Mucosa of gallbladder (tissue), 1 donor: ENCODE measurements at regions not wholly inside any gene's neighbourhood (a gene's known extent, or its start where the extent isn't known, plus 50 kb on each side); places are given as distances from the start of the nearest gene placed in this dataset.
"Not testable (repeated sequence)": the region's sequence is repeated elsewhere in the genome, so short reads cannot be mapped to it uniquely, and the experiment has no call there.

Experiments used
- DNase-seq: peaks from one replicate; pipeline ENCODE4 v3.0.0-alpha.2; 2020; ENCODE audit warnings: low spot score
- donor health status: DM: no; HTN: no; CAD: no.

DNA sequence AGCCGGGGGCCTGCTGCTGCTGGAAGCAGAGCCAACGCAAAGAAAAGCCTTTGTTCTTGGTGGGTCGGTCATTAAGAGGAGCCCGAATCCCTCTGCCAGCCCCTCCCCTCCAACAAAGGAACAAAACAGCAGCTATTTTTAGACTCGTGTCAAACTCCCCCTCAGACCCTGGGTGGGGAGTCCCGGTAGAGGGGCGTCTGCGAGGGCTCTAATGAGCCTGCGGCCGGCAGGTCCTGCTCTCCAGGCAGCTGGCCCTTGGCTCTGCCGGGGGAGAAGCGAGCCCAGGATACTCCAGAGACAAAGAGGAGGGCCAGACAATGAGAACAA is 114.0 kb downstream of the LHX2 start:
- no peak for DNase-seq

GRCh38 chr9:124126648-124127646 is 115.4 kb downstream of the LHX2 start:
- peak; percentile 67 for DNase-seq

DNA sequence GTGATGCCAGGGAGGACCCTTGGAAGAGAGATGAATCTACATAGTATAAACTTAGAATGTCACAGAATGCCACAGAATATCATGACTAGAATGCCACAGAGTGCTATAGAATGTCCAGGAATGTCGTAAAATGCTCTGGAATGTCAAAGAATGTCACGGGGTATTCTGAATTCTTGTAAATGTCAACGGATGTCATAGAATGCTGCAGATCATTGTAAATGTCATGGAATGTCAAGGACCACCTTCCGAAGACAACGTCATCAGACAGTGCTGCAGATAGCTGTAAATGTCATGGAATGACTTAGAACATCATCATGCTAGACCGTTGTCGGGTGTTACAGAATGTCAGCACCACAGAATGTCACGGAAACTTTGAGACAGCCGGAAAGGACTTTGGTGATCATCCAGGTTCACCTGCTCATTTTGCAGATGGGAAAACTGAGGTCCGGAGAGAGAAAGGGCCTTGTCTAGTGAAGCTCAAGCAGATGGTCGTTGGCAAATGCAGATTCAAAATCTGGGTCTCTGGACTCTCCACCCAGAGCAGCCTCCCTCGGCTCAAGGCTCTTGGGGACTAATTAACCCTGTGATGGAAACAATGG is 117.1 kb downstream of the LHX2 start:
- no peak for DNase-seq

GRCh38 chr9:124130277-124131075 is 118.9 kb downstream of the LHX2 start:
- no peak for DNase-seq

GRCh38 chr9:124131518-124131917 is 120.0 kb downstream of the LHX2 start:
- not testable (repeated sequence) for DNase-seq

DNA sequence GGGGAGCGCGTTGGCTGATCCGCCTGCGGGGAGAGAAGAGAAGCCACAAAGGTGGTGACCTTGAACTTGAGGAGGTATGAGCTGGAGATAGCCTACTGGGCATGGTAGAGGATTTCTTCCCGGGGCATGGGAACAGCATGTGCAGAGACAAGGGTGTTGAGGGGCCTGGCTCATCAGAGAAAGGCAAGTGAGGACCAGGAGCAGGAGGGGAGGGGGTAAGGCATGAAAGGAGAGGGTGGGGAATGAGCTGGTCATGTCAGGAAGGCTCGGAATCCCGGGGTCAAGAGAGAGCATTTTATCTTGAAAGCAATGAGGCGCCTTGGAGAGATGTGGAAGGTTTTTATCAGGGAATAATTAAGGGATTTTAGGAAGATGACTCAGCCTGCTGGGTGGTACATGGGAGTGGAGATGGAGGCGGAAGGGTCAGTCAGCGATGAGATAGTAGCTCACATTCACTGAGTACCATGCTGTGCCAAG is 121.1 kb downstream of the LHX2 start:
- no peak for DNase-seq

DNA sequence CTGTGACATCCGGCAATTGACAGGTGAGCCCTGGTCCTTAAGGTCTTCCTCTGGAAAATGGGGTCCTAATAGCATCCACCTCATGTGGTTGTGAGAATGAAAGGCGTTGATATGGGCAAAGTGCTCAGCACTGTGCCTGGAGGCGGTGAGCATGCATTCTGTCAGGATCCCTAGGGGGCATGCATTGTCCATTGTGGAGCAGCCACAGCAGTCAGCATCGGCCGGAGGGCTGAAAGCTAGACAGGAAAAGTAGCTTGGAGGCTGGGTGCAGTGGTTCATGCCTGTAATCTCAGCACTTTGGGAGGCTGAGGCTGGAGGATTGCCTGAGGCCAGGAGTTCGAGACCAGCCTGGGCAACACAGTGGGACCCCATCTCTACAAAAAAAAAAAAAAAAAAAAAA is 122.2 kb downstream of the LHX2 start:
- peak; percentile 62 for DNase-seq

DNA sequence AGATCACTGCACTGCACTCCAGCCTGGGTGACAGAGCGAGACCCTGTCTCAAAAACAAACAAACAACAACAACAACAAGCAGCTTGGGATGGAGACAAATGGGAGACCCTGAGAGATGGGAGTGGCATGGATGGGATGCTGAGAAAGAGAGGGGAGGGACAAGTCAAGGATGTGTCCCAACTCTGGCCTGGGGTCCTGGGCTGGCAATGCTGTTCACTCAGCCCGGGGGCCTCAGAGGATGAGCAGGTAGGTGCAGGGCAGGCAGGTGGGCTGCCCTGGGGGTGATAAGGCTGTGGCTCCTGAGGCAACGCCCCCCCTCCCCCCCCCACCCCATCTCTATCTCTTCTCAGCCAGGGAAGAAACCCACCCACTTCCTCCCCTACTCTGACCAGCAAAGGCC is 123.0 kb downstream of the LHX2 start:
- no peak for DNase-seq

DNA sequence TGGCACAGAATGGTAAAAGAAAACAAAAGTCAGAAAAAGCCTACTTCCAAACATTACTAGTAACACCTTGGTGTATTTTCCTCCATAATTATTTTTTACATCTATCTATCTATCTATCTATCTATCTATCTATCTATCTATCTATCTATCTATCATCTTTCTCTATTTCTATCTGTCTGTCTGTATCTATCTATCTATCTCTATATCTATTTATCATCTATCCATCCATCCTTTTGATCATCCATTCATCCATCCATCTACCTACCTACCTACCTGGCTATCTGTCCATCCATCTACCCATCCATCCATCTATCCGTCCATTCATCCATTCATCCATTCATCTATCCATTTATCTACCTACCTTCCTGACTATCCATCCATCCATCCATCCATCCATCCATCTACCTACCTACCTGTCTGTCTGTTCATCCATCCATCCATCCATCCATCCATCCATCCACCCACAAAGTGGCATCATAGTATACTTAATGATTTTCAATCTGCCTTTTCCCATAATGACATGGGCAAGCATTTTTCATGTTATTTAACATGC is 121.9 kb upstream of the NEK6 start:
- no peak for DNase-seq

DNA sequence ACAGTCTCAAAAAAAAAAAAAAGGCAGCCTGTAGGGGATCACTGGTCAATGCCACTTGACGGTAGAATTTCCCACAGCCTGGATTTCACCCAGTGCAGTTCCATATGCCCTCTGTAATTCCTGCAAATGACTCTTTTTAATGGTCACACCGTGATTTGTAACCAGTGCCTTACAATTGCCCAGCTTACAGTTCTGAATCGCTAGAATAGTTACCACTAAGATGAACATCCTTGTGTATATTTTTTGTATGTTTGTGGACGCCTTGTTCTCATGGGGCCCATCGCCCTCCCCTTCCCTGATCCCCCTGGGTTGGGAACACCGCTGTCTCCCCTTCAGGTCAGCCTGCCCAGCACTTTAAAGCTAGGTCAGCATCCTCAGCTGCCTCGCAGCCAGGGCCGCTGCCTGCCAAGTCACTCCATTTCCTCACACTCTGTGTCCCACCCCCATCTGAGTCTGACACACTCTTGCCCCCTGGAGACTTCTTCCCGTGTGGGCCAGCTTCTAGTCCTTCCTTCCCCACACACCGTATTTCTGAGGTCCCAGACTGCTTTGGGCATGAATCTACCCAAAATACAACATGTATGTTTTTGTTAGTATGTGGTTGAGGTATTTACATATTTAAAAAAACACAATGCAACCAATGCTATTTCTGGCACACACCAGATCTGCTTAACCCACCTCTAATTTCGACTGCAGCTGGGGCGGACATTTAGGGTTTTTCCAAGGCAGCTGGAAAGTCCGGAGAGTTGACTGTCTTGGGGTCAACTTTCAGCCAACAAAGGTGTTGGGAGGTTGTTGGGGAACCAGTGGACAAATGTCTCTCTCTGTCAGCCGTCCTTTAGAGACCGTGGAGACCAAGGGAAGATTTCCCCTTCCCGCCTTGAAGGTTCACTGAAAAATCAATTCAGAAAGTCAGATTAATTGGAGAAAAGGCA is 120.5 kb upstream of the NEK6 start:
- DNase-seq = no peak

DNA sequence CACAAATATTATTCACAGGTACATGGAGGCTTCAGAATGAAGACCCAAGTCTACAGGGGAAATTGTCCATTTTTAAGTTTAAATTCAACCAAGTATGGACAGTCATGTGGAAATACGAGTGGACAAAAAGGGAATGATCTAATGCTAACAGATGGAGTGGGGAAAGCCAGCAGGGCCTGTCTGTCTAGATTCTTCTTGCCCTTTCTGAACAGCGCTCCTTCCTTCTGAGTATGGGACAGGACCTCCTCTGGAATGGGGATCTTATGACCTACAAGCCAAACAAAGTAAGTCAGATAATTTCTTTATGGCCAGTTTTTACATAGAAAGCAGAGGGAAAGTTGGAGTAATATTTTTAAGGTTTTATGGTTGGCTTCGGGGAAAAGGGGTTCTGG is 119.8 kb upstream of the NEK6 start:
- no peak for DNase-seq

- no peak for DNase-seq
Observed at GRCh38 chr9:124139001-124139400, 118.7 kb upstream of the NEK6 start.

- DNase-seq = no peak
Observed at GRCh38 chr9:124140941-124141568, 116.7 kb upstream of the NEK6 start.

DNA sequence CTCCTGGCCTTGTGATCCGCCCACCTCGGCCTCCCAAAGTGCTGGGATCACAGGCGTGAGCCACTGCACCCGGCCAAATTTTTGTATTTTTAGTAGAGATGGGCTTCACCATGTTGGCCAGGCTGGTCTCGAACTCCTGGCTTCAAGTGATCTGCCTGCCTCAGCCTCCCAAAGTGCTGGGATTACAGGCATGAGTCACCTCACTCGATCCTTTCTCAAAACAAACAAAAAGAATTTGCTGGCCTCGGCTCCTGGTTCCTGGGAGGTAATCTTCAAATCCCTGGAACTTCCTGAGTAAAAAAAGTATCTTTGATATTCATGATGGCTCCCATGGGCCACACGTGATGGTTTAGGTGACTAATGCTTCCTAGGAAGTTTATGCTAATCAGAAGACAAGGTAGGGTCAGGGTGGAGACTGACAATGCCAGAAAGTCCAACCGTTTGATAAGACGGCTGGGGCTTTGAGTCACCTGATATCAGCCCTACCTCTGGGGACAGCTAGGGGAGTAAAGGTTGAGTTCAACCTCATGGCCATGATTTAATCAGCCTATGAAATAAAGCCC is 113.1 kb upstream of the NEK6 start:
- peak; percentile 51 for DNase-seq

DNA sequence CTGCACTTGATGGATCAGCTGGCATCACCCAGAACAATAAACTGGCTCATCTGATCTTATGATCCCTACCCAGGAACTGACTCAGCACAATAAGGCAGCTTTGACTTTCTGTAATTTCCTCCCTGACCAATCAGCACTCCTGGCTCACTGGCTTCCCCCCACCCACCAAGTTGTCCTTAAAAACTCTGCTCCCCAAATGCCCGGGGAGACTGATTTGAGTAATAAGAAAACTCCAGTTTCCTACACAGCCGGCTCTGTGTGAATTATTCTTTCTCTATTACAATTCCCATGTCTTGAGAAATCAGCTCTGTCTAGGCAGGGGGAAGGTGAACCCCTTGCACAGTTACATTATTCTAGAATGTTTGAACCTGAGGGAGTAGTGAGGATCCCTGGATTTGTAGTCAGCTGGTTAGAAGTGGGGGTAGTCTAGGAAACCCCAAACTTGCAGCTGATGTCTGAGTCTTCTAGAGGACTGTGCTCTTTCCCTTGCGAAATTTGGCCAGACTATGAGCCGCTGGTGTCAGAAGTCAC is 111.7 kb upstream of the NEK6 start:
- no peak for DNase-seq

DNA sequence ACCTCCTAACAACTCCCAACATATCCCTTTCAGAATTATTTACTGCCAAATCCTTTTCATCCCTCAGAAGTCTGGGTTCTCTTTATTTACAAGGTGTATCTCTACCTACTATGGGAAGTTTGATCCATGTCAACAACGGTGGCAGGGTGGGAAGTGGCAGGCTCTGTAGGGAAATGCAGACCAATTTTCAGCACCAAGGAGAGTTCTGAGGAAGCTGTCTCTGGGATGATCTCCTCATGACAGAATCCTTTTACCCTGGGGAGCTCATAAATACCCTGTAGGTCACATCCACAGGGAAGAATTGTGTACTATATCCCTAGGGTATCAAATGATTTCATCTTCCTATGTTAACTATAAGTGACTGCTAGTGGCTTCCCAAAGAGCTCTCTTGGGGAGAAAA is 107.8 kb upstream of the NEK6 start:
- DNase-seq = no peak

GRCh38 chr9:124163760-124164255 is 93.9 kb upstream of the NEK6 start:
- no peak for DNase-seq

DNA sequence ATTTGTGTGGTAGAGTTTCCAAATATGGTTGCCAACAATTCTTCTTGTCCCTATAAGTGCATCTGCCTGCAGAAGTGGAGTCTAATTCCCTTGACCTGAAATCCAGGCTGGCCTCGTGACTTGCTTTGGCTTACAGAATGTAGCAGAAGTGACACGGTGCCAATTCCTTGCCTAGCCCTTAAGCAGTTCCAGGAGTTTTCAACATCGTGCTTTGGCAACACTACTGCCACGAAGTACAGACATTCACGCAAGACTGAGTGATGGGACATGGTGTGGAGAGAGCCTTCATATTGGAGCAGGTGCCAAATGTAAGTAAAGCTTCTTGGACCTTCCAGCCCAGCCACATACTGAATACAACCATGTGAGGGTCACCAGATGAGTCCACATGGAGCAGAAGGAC is 92.9 kb upstream of the NEK6 start:
- no peak for DNase-seq

DNA sequence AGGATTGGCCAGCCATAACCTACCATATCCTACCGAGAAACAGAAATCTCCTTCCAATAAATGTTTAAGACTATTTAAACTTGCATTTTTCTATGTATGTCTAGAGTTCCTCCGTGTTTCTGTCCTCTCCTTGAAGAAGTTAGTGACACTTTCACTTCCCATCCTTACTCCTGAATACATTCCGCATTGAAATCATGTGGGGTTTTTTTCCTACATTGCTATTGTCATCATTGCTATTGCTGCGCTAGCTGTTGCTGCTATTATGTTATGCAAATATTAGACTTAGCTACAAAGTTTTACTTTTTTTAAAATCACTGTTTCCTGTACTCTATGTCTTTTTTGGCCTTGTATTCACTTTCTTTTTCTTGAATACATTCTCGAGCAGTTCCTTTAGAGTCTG is 83.3 kb upstream of the NEK6 start:
- no peak for DNase-seq

DNA sequence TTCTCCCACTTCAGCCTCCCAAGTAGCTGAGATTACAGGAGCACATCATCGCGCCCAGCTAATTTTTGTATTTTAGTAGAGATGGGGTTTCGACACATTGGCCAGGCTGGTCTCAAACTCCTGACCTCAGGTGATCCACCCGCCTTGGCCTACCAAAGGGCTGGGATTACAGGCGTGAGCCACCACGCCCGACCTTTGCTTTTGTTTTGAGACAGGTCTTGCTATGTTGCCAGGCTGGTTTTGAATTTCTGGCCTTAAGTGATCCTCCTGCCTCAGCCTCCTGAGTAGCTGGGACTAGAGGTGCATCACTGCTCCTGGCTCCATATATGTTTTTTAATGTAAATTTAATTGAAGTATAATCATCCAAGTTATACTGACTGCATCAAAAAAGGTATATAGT is 80.2 kb upstream of the NEK6 start:
- not testable (repeated sequence) for DNase-seq
